ENCODE measurements at regions not wholly inside any gene's neighbourhood (a gene's known extent, or its start where the extent isn't known, plus 50 kb on each side); places are given as distances from the start of the nearest gene placed in this dataset. TPM values are rescaled to one million over a fixed set of nuclear protein-coding genes. Genes with fewer than 3 reads are reported as not detected.

Small RNA genes lying in the stretch of these regions (microRNA-seq; reads per million reads assigned to microRNA genes)
- not detected for gene MIR548Y (ENCODE audit: borderline replicate concordance)
